Thoracic aorta (tissue), 2 donors: ENCODE measurements at regions not wholly inside any gene's neighbourhood (a gene's known extent, or its start where the extent isn't known, plus 50 kb on each side); places are given as distances from the start of the nearest gene placed in this dataset.
"Not testable (repeated sequence)": the region's sequence is repeated elsewhere in the genome, so short reads cannot be mapped to it uniquely, and the experiment has no call there.

Experiments used
- ATAC-seq: fragments of 150-250 bp; one replicate; pipeline ENCODE4 v1.8.0; 2017; ENCODE audit warnings: low read depth; ENCODE audit not compliant: insufficient number of reproducible peaks, low FRiP score
- DNase-seq: peaks from one replicate; pipeline ENCODE4 v3.0.0-alpha.2; 2020; ENCODE audit warnings: low spot score
- H3K27ac ChIP-seq, 2 donors: fragments of 200-600 bp; sonication (generic); 1 replicate in 1 of 2; 2 replicates in 1 of 2; pipeline ENCODE4 v1.5.1; 2016; ENCODE audit warnings: mild to moderate bottlenecking in 2 of 2, moderate library complexity in 2 of 2
- H3K27me3 ChIP-seq: fragments of 200-600 bp; sonication (generic); replicated peaks from 2 replicates; pipeline ENCODE4 v1.6.0; 2016; ENCODE audit warnings: mild to moderate bottlenecking; ENCODE audit not compliant: insufficient read depth
- H3K36me3 ChIP-seq: fragments of 200-600 bp; sonication (generic); one replicate; pipeline ENCODE4 v1.5.1; 2016
- H3K4me1 ChIP-seq, 2 donors: fragments of 200-600 bp; sonication (generic); 1 replicate in 1 of 2; 2 replicates in 1 of 2; pipeline versions ENCODE4 v1.5.1 to v1.6.0; 2016; ENCODE audit warnings: low read depth in 2 of 2, mild to moderate bottlenecking in 1 of 2; ENCODE audit not compliant: control insufficient read depth in 1 of 2
- H3K4me3 ChIP-seq: fragments of 200-600 bp; sonication (generic); 2 replicates; pipeline ENCODE4 v1.5.1; 2016; ENCODE audit warnings: mild to moderate bottlenecking
- H3K9me3 ChIP-seq: fragments of 200-600 bp; sonication (generic); 2 replicates; pipeline ENCODE4 v1.5.1; 2016
- TF ChIP-seq, protein P1 (sequence below): fragments of 200-600 bp; sonication (generic); IDR thresholded peaks from one replicate; pipeline ENCODE4 v1.5.1; 2019; ENCODE audit warnings: antibody characterized with exemption

DNA sequence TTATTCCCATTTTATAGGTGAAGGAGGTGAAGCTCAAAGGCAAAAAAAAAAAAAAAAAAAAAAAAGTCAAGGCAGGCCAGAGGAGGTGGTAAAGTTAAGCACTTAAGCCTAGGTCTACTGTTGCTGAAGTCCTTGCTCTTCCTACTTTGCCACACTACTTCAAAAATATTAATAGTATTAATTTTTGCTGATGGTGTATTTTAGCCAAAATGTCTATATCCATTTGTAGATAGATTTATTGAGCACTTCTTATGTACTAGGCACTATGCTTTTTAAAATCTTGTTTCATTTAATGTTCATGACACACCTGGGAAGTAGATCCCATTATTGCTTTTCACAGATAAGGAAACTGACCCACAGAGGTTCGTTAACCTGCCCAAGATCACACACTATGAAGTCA is 247.1 kb upstream of the P2RY1 start:
- Histone ChIP-seq H3K4me1 (no peaks in the 10 kb centered on the region), H3K9me3 (no peaks in the 10 kb centered on the region), H3K36me3 (no peaks in the 10 kb centered on the region), H3K27ac (no peak overlapping the region), H3K4me3 (no peak overlapping the region), H3K27me3 (no peaks in the 10 kb centered on the region)
- ATAC-seq (no peak), DNase-seq (no peak)
- TF ChIP-seq, protein P1, sequence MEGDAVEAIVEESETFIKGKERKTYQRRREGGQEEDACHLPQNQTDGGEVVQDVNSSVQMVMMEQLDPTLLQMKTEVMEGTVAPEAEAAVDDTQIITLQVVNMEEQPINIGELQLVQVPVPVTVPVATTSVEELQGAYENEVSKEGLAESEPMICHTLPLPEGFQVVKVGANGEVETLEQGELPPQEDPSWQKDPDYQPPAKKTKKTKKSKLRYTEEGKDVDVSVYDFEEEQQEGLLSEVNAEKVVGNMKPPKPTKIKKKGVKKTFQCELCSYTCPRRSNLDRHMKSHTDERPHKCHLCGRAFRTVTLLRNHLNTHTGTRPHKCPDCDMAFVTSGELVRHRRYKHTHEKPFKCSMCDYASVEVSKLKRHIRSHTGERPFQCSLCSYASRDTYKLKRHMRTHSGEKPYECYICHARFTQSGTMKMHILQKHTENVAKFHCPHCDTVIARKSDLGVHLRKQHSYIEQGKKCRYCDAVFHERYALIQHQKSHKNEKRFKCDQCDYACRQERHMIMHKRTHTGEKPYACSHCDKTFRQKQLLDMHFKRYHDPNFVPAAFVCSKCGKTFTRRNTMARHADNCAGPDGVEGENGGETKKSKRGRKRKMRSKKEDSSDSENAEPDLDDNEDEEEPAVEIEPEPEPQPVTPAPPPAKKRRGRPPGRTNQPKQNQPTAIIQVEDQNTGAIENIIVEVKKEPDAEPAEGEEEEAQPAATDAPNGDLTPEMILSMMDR: no peak

DNA sequence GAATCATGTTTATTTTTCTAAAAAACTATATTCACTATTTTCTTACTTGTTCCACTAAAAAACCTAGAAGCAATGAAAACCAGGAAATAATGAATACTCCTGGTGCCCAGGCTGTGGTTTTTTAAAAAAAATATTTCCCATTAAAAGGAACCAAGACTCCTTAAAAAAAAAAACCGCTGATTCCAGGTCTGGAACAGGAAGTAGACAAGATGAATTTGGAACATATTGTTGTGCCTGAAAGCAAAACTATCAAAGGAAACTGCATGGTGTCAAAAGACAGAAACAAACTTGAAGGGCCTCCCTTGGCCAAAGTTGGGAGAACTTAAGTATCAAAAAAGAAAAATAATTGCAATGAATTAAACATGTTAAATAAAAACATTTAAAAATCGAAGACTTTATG is 245.3 kb upstream of the P2RY1 start:
- Histone ChIP-seq H3K4me3 (no peak overlapping the region), H3K4me1 (no peaks in the 10 kb centered on the region), H3K9me3 (no peaks in the 10 kb centered on the region), H3K36me3 (no peaks in the 10 kb centered on the region), H3K27me3 (no peaks in the 10 kb centered on the region), H3K27ac (no peak overlapping the region)
- TF ChIP-seq, protein P1: no peak
- ATAC-seq (no peak), DNase-seq (no peak)

DNA sequence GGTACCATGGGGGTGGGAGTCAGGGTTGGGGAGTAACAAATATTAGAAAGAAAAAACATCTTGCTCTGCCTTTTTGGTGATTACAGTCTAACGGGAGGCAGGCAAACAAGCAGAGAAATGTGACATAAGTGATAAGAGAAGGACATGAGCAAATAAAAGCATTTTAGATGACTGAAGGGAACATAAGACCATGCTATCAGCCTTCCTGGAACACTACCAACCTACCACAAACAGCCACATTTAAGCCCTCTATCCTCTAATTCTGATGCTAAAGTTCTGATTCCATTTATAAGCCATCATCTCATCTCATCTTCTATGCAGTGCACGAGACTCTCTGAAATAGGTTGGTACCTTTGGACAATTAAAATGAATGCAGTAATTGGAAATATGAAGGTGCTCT is 243.4 kb upstream of the P2RY1 start:
- no peaks in the 10 kb centered on the region for H3K9me3 ChIP-seq
- H3K27me3 ChIP-seq: no peaks in the 10 kb centered on the region
- DNase-seq (no peak), ATAC-seq (no peak)
- TF ChIP-seq, protein P1: no peak
- H3K4me1 ChIP-seq: peaks cover 4 to 8% of the 10 kb centered on the region in 2 donors
- H3K4me3 ChIP-seq: no peak overlapping the region
- H3K36me3 ChIP-seq: no peaks in the 10 kb centered on the region
- H3K27ac ChIP-seq: no peak overlapping the region

DNA sequence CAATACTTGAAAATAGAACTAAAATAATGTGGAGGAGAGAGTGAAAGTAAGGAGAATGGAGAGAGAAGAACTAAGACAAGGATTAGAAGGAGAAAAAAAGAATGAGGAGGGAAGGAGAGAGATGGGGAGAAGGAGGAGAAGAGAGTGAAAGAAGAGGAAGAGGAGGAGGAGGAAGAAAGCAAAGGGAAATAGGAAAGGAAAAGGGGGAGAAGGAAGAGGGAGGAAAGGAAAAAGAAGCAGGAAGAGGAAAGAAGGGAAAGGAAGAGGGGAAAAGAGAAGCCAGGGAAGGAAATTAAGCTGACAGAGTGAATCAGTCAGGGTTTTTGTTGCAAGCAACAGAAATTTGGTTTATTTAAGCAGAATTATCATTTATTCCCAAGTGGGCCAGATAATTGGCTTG is 241.7 kb upstream of the P2RY1 start:
- ATAC-seq (no peak), DNase-seq (no peak)
- Histone ChIP-seq H3K27me3 (no peaks in the 10 kb centered on the region), H3K4me3 (no peak overlapping the region), H3K36me3 (no peaks in the 10 kb centered on the region), H3K27ac (no peak overlapping the region), H3K9me3 (no peaks in the 10 kb centered on the region), H3K4me1 (peaks cover 4 to 13% of the 10 kb centered on the region in 2 donors)
- TF ChIP-seq, protein P1: no peak

DNA sequence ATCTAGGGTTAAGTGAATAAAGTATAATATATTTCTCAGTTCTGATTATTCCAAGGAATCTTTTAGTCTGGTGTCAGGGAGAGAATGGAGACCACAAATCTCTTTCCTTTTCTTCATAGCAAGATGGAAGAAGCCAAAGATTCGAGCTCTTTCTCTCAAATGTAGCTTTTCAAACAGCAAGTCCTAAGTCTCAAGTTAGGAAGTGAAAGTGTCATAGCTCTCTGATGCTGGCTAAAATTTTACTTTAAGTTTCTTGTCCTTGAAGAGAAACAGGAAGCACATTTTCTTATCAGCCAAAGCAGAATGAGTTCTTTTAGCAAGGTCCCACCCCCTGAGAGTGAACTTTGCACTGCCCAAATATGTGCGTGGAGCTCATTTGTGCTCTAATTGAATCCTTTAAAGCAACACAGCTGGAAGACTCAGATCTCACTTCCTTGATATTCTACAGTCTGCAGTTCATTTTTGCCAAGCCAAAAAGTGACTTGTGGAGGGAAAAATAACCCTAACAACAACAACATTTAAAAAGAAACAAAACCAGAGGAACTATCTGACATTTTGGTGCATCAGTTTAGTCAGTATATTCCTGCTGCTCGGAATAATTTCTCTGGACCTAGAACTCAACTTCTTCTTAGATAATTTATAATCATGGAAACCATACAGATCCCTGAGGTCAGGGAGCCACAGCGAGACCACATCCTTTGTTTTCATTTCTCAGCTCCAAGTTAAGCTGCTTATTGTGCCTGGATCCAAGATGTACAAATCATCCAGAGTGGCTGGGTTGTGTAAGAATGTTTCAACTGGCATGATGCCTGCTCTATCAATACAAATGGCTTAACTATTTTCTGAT is 238.7 kb upstream of the P2RY1 start:
- peak; percentile 73 for ATAC-seq
- peak; percentile 5 for DNase-seq
- peak overlapping the region; percentile 56 to 62 for H3K27ac ChIP-seq
- H3K4me1 ChIP-seq: peaks cover 4 to 13% of the 10 kb centered on the region in 2 donors
- H3K27me3 ChIP-seq: no peaks in the 10 kb centered on the region
- TF ChIP-seq, protein P1: no peak
- no peaks in the 10 kb centered on the region for H3K36me3 ChIP-seq
- no peaks in the 10 kb centered on the region for H3K9me3 ChIP-seq
- peak overlapping the region; percentile 55 for H3K4me3 ChIP-seq

DNA sequence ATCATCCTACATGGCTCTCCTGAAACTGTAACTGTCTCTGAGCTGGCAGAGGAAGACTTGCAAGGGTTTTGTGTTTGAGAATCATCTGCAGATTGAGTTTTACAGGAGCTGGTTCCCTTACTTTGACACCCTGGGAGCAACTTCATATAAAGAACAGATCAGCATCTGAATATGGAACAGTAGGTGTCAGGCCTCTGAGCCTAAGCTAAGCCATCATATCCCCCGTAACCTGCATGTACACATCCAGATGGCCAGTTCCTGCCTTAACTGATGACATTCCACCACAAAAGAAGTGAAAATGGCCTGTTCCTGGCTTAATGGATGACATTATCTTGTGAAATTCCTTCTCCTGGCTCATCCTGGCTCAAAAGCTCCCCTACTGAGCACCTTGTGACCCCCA is 238.1 kb upstream of the P2RY1 start:
- DNase-seq, H3K9me3 ChIP-seq, H3K27me3 ChIP-seq, H3K36me3 ChIP-seq, ATAC-seq: not testable (repeated sequence)
- Histone ChIP-seq H3K4me1 (peaks cover 4 to 13% of the 10 kb centered on the region in 2 donors), H3K4me3 (peak overlapping the region; percentile 55), H3K27ac (peak overlapping the region in 1 of 2 donors; percentile 62)
